WTC11 (cell line): ENCODE measurements at regions not wholly inside any gene's neighbourhood (a gene's known extent, or its start where the extent isn't known, plus 50 kb on each side); places are given as distances from the start of the nearest gene placed in this dataset.
A peak's percentile ranks its signal among the peaks of the same experiment; 100 is the strongest.

Experiments
- ATAC-seq: fragments of 200-7000 bp; cut with Tn5 transposase; 2 replicates; pipeline ENCODE4 v1.10.0; 2021; ENCODE audit warnings: mild to moderate bottlenecking, moderate library complexity
- CTCF ChIA-PET: fragments of 300-600 bp; sonication (Branson Sonifier 250); formaldehyde crosslinking; loops from one replicate; lab custom pipeline; 2021; ENCODE audit warnings: antibody characterized with exemption; lab: Charles Lee
- POLR2A ChIA-PET: fragments of 350-600 bp; sonication (Branson Sonifier 250); formaldehyde crosslinking; loops from one replicate; lab custom pipeline; 2021; ENCODE audit warnings: antibody characterized with exemption; lab: Charles Lee
- DNase-seq: peaks from one replicate; pipeline ENCODE4 v3.0.0; 2021; ENCODE audit warnings: low spot score
- H3K27ac Mint-ChIP-seq: 2 replicates; pipeline ENCODE4 v1.8.0; 2021; ENCODE audit warnings: mixed read lengths
- H3K27me3 Mint-ChIP-seq: 2 replicates; pipeline ENCODE4 v1.8.0; 2021; ENCODE audit warnings: low read depth, mild to moderate bottlenecking, moderate library complexity, mixed read lengths
- H3K36me3 Mint-ChIP-seq: 2 replicates; pipeline ENCODE4 v1.8.0; 2021; ENCODE audit warnings: mixed read lengths
- H3K4me1 Mint-ChIP-seq: 2 replicates; pipeline ENCODE4 v1.8.0; 2022; ENCODE audit warnings: mixed read lengths
- H3K4me3 Mint-ChIP-seq: 2 replicates; pipeline ENCODE4 v1.8.0; 2021; ENCODE audit warnings: mild to moderate bottlenecking, moderate library complexity, mixed read lengths
- H3K9me3 Mint-ChIP-seq: 2 replicates; pipeline ENCODE4 v1.8.0; 2021; ENCODE audit warnings: mixed read lengths
- ATF3 ChIP-seq: sonication (generic); formaldehyde crosslinking; conservative IDR thresholded peaks from 2 replicates; pipeline ENCODE4 v1.8.1; 2022; ENCODE audit warnings: mild to moderate bottlenecking, missing genetic modification reagents
- E2F1 ChIP-seq: sonication (generic); formaldehyde crosslinking; IDR thresholded peaks from 2 replicates; pipeline ENCODE4 v1.8.0; 2022; ENCODE audit warnings: mild to moderate bottlenecking, missing genetic modification reagents
- ELF4 ChIP-seq: sonication (generic); formaldehyde crosslinking; IDR thresholded peaks from 2 replicates; pipeline ENCODE4 v1.8.1; 2022; ENCODE audit warnings: low read depth, mild to moderate bottlenecking, moderate library complexity, missing genetic modification reagents
- ESRRA ChIP-seq: sonication (generic); formaldehyde crosslinking; IDR thresholded peaks from 2 replicates; pipeline ENCODE4 v1.8.1; 2022; ENCODE audit warnings: mild to moderate bottlenecking, missing genetic modification reagents, borderline replicate concordance
- JUN ChIP-seq: sonication (generic); formaldehyde crosslinking; IDR thresholded peaks from 2 replicates; pipeline ENCODE4 v1.8.0; 2023; ENCODE audit warnings: mild to moderate bottlenecking, missing genetic modification reagents
- MXD4 ChIP-seq: fragments of 250-450 bp; sonication (Bioruptor Pico); IDR thresholded peaks from 2 replicates; pipeline ENCODE4 v1.8.0; 2021; ENCODE audit warnings: mild to moderate bottlenecking, moderate library complexity, borderline replicate concordance
- NFYB ChIP-seq: sonication (generic); formaldehyde crosslinking; conservative IDR thresholded peaks from 2 replicates; pipeline ENCODE4 v1.8.0; 2022; ENCODE audit warnings: low read depth, missing genetic modification reagents
- PRDM15 ChIP-seq: sonication (generic); formaldehyde crosslinking; IDR thresholded peaks from 2 replicates; pipeline ENCODE4 v1.8.0; 2022; ENCODE audit warnings: missing genetic modification reagents
- TEAD1 ChIP-seq: sonication (generic); formaldehyde crosslinking; IDR thresholded peaks from 2 replicates; pipeline ENCODE4 v1.8.0; 2022; ENCODE audit warnings: mild to moderate bottlenecking, missing genetic modification reagents
- USF1 ChIP-seq: sonication (generic); formaldehyde crosslinking; IDR thresholded peaks from 2 replicates; pipeline ENCODE4 v1.8.0; 2022; ENCODE audit warnings: mild to moderate bottlenecking, missing genetic modification reagents
- ZNF219 ChIP-seq: sonication (generic); formaldehyde crosslinking; IDR thresholded peaks from 2 replicates; pipeline ENCODE4 v1.8.0; 2023; ENCODE audit warnings: missing genetic modification reagents, mild to moderate bottlenecking, borderline replicate concordance
- ZNF232 ChIP-seq: sonication (generic); formaldehyde crosslinking; IDR thresholded peaks from 2 replicates; pipeline ENCODE4 v1.8.0; 2022; ENCODE audit warnings: mild to moderate bottlenecking, missing genetic modification reagents
- ZNF281 ChIP-seq: sonication (generic); formaldehyde crosslinking; IDR thresholded peaks from 2 replicates; pipeline ENCODE4 v1.8.0; 2023; ENCODE audit warnings: mild to moderate bottlenecking, missing genetic modification reagents
- ZNF423 ChIP-seq: fragments of 250-450 bp; sonication (Bioruptor Pico); IDR thresholded peaks from 2 replicates; pipeline ENCODE4 v2.1.2; 2022; ENCODE audit warnings: mild to moderate bottlenecking, moderate library complexity
- ZNF532 ChIP-seq: fragments of 250-450 bp; sonication (Bioruptor Pico); IDR thresholded peaks from 2 replicates; pipeline ENCODE4 v1.9.0; 2021; ENCODE audit warnings: mild to moderate bottlenecking, borderline replicate concordance
- ZSCAN18 ChIP-seq: fragments of 250-450 bp; sonication (Bioruptor Pico); IDR thresholded peaks from 2 replicates; pipeline ENCODE4 v2.1.2; 2022; ENCODE audit warnings: mild to moderate bottlenecking, moderate library complexity

GRCh38 chr16:59201821-59202220, 467.7 kb upstream of the GOT2 start:
- ATAC-seq (no peak), DNase-seq (no peak)
- H3K27me3 Mint-ChIP-seq, result no peaks in the 10 kb centered on the region
- peaks cover 21% of the 10 kb centered on the region for H3K4me1 Mint-ChIP-seq
- no peaks in the 10 kb centered on the region for H3K36me3 Mint-ChIP-seq
- no peak overlapping the region for H3K27ac Mint-ChIP-seq
- TF ChIP-seq ZNF423 (CRISPR knock-in tag) (peak; percentile 22; the same call in 1 of the 2 replicates), MXD4 (CRISPR knock-in tag) (peak; percentile 79; the same call in 1 of the 2 replicates), PRDM15 (CRISPR knock-in tag) (no peak), ZSCAN18 (0 out of 2 replicates have a peak, but pooled peaks have one; percentile 73), ELF4 (CRISPR knock-in tag) (no peak)
- no peak overlapping the region for H3K4me3 Mint-ChIP-seq
- POLR2A ChIA-PET, result no interaction called here
- CTCF ChIA-PET, result no interaction called here
- H3K9me3 Mint-ChIP-seq, result no peaks in the 10 kb centered on the region

GRCh38 chr16:59201160-59201559, 467.0 kb upstream of the GOT2 start:
- H3K27ac Mint-ChIP-seq, result no peak overlapping the region
- ChIA-PET POLR2A (no interaction called here), CTCF (no interaction called here)
- H3K27me3 Mint-ChIP-seq, result no peaks in the 10 kb centered on the region
- TF ChIP-seq ATF3 (no peak), ESRRA (CRISPR knock-in tag) (no peak), ZNF232 (CRISPR knock-in tag) (no peak), E2F1 (CRISPR knock-in tag) (no peak), NFYB (CRISPR knock-in tag) (no peak), ZNF281 (CRISPR knock-in tag) (no peak)
- H3K4me3 Mint-ChIP-seq, result no peak overlapping the region; the same call in 1 of the 2 replicates
- ATAC-seq (peak; percentile 69), DNase-seq (no peak)
- no peaks in the 10 kb centered on the region for H3K36me3 Mint-ChIP-seq
- H3K9me3 Mint-ChIP-seq, result no peaks in the 10 kb centered on the region
- peaks cover 21% of the 10 kb centered on the region for H3K4me1 Mint-ChIP-seq

- Mint-ChIP-seq H3K4me1 (peaks cover 21% of the 10 kb centered on the region), H3K27ac (no peak overlapping the region), H3K27me3 (no peaks in the 10 kb centered on the region), H3K9me3 (no peaks in the 10 kb centered on the region), H3K36me3 (no peaks in the 10 kb centered on the region), H3K4me3 (no peak overlapping the region)
- POLR2A ChIA-PET, result no interaction called here
- CTCF ChIA-PET, result no interaction called here
- no peak for ATAC-seq
- no peak for DNase-seq
- TF ChIP-seq ATF3, result no peak
- no peak for TF ChIP-seq ELF4 (CRISPR knock-in tag)
- TF ChIP-seq ZNF532 (CRISPR knock-in tag), result no peak
- no peak for TF ChIP-seq ZNF219 (CRISPR knock-in tag)
- no peak for TF ChIP-seq MXD4 (CRISPR knock-in tag)
- no peak for TF ChIP-seq JUN (CRISPR knock-in tag)
- TF ChIP-seq TEAD1, result no peak
- TF ChIP-seq USF1, result no peak
Measured at GRCh38 chr16:59198487-59198886, 464.4 kb upstream of the GOT2 start.
